Keratinocyte (primary cell): ENCODE measurements at regions not wholly inside any gene's neighbourhood (a gene's known extent, or its start where the extent isn't known, plus 50 kb on each side); places are given as distances from the start of the nearest gene placed in this dataset.

Source experiments
- EZH2 ChIP-seq: IDR thresholded peaks from one replicate; pipeline ENCODE4 v1.6.1; 2012; ENCODE audit warnings: inconsistent platforms, mild to moderate bottlenecking, low read length, moderate library complexity
- TF ChIP-seq, protein P1 (sequence below), 3 experiments: IDR thresholded peaks in 1 of 3; conservative IDR thresholded peaks in 1 of 3; optimal IDR thresholded peaks in 1 of 3; 2 replicates in 2 of 3; 3 replicates in 1 of 3; pipeline versions ENCODE3 to v1.5.1; 2011; ENCODE audit warnings: low read length in 3 of 3, mild to moderate bottlenecking in 3 of 3, moderate library complexity in 2 of 3, control low read depth in 1 of 3, inconsistent platforms in 1 of 3; ENCODE audit not compliant: insufficient read depth in 2 of 3; ENCODE audit errors: extremely low read depth in 1 of 3

DNA sequence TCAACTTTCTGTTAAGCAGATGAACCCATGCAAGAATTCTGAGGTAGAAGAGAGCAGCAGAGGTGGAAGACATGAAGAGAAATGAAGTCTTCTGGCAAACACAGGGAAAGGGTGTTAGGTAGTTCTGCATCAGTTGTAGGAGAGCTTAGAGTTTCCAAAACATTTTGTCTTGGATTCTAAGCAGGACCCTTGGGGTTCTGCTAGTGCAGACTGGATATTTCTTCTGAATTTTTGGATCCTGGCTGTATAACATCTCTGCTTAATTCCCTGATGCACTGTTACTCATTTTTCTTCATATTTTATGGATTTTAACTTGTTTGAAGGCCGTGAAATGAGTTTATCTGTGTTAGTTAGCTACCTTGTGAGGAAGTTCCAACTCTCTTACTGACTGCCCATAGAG, 208.7 kb upstream of the SLC35G4 start:
- TF ChIP-seq, protein P1, sequence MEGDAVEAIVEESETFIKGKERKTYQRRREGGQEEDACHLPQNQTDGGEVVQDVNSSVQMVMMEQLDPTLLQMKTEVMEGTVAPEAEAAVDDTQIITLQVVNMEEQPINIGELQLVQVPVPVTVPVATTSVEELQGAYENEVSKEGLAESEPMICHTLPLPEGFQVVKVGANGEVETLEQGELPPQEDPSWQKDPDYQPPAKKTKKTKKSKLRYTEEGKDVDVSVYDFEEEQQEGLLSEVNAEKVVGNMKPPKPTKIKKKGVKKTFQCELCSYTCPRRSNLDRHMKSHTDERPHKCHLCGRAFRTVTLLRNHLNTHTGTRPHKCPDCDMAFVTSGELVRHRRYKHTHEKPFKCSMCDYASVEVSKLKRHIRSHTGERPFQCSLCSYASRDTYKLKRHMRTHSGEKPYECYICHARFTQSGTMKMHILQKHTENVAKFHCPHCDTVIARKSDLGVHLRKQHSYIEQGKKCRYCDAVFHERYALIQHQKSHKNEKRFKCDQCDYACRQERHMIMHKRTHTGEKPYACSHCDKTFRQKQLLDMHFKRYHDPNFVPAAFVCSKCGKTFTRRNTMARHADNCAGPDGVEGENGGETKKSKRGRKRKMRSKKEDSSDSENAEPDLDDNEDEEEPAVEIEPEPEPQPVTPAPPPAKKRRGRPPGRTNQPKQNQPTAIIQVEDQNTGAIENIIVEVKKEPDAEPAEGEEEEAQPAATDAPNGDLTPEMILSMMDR (optimal IDR thresholded peaks at IDR 0.05 in 1 of 3, IDR thresholded peaks at IDR 0.05 in 1 of 3, conservative IDR thresholded peaks at IDR 0.05 in 1 of 3; ENCODE audit: extremely low read depth in 1 of 3, insufficient read depth in 2 of 3, low read length in 3 of 3), result no peak
- TF ChIP-seq EZH2, result no peak
